NOMO-1 treated with DMSO at 0.1 percent for 48 hours (cell line): ENCODE measurements at regions not wholly inside any gene's neighbourhood (a gene's known extent, or its start where the extent isn't known, plus 50 kb on each side); places are given as distances from the start of the nearest gene placed in this dataset.
"Not testable (repeated sequence)": the region's sequence is repeated elsewhere in the genome, so short reads cannot be mapped to it uniquely, and the experiment has no call there.

Experiments
- DNase-seq: peaks from one replicate; lab custom pipeline; 2025; ENCODE audit not compliant: unreplicated experiment; lab: John Stamatoyannopoulos, UW

- no peak for DNase-seq
Observed at GRCh38 chr10:80697926-80698325, 160.2 kb downstream of the SH2D4B start.

GRCh38 chr10:80699602-80700039 lies 161.9 kb downstream of the SH2D4B start:
- peak; percentile 67 for DNase-seq

GRCh38 chr10:80700252-80700651 lies 162.6 kb downstream of the SH2D4B start:
- no peak for DNase-seq

- no peak for DNase-seq
Observed at GRCh38 chr10:80700760-80701444, 163.2 kb downstream of the SH2D4B start.

DNA sequence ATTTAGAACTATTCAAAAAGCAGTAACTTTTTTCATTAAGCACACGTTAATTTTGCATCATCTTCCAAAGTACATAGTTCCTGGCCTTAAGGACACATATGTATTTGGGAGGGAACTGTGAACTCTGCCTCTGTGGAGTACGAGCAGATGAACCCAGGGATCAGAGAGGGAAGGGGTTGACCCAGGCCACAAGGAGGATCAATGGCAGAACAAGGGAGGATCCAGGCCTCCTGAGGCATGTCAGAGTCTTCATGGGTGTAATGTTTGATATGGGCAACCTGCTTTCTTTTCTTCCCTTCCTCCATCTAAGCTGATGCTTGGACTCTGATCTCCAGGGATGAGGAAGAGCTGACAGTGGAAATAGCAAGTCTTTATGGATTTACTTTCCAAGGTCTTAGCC lies 164.0 kb downstream of the SH2D4B start:
- DNase-seq, result no peak

GRCh38 chr10:80702143-80702542 lies 164.4 kb downstream of the SH2D4B start:
- DNase-seq, result peak; percentile 15

DNA sequence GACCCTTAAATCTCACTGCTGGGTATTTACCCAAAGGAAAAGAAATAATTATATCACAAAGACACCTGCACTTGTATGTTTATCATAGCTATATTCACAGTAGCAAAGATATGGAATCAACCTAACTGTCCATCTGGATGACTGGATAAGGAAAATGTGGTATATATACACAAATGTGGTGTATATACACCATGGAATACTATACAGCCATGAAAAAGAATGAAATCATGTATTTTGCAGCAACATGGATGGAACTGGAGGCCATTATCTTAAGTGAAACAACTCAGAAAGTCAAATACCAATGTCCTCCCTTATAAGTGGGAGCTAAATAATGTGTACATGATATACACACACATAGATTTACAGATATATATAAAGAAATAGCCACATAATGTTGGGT lies 168.2 kb downstream of the SH2D4B start:
- DNase-seq, result no peak

- DNase-seq, result no peak
Observed at GRCh38 chr10:80708185-80708584, 170.5 kb downstream of the SH2D4B start.

- no peak for DNase-seq
Observed at GRCh38 chr10:80708808-80709207, 171.1 kb downstream of the SH2D4B start.

DNA sequence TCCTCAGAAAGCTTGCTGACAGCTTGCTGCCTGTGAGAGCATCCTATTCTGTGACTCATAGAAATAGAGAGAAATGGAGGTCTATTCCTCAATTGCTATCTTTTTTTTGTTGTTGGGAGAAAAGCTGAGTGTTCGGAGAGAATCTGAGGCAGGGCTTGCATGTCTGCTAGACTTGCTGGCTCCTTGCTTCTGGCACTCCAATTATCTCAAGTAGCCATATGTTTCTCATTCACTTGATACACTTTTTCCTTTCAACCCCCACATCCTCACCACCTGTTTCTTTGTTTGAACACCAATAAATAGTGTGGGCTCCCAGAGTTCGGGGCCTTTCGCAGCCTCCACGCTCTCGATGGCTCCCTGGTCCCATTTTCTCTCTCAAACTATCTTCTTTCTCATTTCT lies 172.2 kb downstream of the SH2D4B start:
- DNase-seq, result no peak

GRCh38 chr10:80713398-80713928 lies 175.8 kb downstream of the SH2D4B start:
- no peak for DNase-seq

DNA sequence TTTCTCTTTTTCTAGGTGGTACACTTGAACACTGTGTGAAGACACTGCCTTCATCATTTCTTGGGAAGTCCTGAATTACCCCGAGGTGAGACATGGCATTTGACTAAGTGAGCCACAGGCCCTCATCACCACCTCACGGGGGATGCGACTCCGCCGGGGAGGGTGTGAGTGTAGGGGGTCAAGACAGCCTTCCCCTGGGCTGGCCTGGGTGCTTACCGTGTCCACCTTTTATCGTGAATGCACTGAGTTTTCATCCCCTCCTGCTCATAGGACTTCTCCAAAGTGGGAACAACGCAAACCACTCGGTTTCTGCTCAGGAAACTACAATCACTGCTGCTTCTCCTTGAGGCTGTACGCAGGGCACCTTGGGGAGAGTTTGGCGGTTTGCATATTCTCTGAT lies 176.9 kb downstream of the SH2D4B start:
- DNase-seq, result no peak

DNA sequence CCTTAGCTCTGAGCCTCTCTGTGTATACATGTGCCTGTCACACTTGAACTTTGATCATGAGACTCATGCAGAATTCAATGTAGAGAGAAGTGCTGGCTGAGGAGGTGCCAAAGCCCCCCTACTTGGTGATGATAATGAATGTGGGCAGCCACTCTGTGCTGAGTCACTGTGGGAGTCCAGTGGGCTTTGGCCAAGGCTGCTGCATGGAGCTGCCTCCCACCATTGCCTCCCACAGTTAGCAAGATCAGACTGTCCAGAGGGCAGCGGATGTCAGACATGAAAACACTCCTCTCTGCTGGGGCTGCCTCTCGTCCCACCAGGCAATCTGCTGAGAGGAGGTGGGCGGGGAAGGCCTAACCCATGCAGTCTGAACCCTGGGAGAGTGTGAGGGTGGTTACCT lies 180.3 kb downstream of the SH2D4B start:
- no peak for DNase-seq

DNA sequence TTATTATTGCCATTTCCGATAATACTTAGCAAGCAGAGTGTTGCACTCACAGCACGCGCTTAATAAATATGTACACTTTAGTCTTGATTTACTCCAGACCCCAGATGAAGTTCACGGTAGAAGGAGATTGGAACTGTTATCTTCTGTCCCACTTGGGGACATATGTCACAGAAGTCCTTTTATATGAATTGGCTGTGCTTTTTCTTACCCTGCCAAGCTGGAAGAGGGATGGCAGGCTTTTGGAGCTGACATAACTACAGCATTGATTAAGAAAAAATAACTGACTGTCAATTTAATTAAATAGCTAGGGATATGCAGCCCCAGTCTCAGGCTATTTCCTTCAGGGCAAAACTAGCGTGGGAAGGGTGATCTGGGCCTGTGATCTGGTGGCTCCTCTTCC lies 182.2 kb downstream of the SH2D4B start:
- DNase-seq, result no peak

GRCh38 chr10:80720549-80720948 lies 182.8 kb downstream of the SH2D4B start:
- no peak for DNase-seq

DNA sequence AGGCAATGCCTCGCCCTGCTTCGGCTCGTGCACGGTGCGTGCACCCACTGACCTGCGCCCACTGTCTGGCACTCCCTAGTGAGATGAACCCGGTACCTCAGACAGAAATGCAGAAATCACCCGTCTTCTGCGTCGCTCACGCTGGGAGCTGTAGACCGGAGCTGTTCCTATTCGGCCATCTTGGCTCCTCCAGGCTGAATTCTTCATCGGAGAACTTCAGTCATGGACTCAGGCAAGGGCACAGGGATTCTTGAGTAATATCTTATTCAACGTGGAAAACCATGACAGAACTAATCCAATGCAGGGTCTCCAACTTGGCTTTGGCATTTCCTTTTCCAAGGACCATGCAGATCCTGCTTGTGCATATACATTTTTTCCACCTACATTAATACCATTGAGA lies 190.7 kb downstream of the SH2D4B start:
- not testable (repeated sequence) for DNase-seq

DNA sequence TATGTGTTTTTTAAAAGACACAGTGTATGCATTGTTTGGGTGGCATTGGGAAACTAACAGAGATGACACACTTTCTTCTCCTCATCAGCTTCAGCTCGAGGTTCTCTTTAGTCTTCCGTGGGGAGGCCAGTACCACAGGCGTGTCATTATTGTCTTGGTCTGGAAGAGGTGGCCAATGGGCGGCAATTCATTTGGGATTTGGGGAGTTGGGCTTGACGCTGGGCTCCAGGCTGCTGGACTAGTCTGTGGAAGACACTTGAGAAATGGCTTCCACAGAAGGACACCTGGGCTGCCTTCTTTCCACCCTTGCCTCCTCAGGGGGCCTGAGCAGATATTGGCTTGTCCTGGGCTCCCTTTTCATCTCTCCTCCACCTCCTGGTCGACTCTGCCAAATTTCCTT lies 192.2 kb downstream of the SH2D4B start:
- no peak for DNase-seq

DNA sequence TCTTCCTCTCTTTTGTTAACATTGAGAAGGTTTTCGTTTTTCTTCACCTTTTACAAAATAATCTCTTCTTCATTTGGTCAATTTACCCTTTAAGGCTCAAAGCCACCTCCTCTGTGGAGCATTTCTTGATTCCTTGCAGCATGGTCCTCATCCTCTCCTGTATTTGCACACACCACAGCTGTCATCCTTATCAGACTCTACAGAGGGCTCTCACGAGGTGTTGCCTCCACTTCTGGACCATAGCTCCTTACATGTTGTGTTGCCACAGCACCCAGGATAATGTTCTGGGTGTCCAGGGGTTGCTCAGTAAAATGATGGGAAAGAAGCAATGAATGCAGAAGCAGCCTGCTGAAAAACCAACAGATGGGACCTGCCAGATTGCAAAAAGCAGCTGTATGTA lies 192.8 kb downstream of the SH2D4B start:
- no peak for DNase-seq

DNA sequence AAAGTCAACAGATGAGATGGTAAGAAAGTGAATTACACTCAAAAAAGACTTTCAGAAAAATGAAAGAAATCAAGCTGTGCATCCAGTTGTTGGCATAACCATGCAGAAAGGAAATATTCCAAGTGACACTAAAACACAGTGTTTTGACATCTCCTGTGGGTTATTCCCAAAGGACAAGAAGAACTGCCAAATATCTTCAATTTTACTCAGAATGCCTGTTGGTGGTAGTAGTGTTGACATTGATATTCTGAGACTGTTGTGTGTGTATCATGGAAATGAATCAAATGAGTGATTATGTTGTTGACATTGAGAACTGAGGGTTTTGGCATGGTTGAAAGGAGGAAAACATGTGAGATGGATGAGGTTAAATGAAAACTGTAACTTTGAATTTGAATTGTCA lies 196.9 kb downstream of the SH2D4B start:
- no peak for DNase-seq

- DNase-seq, result no peak
Observed at GRCh38 chr10:80737209-80737608, 199.5 kb downstream of the SH2D4B start.

DNA sequence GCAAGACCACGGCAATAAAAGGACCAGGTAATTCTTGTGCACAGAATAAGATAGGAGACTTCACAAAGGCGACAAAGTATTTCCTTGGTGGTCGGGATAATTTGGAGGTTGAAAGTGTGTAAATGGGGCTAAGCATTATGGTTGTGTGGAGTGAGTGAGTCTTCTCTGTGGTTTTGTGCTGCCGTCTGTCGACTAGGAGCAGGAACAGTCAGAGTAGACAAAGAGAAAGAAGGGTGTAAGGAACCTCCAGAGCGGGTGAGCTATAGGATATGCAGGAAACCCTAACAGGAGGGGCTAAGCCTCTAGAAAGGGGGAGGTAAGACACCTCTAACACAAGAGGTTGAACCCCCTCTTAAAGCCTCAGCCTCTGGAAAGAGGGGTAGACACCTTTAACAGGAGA lies 201.6 kb downstream of the SH2D4B start:
- DNase-seq, result no peak

GRCh38 chr10:80739963-80740715 lies 202.4 kb downstream of the SH2D4B start:
- DNase-seq, result no peak
